ENCODE measurements at regions not wholly inside any gene's neighbourhood (a gene's known extent, or its start where the extent isn't known, plus 50 kb on each side); places are given as distances from the start of the nearest gene placed in this dataset.

DNA sequence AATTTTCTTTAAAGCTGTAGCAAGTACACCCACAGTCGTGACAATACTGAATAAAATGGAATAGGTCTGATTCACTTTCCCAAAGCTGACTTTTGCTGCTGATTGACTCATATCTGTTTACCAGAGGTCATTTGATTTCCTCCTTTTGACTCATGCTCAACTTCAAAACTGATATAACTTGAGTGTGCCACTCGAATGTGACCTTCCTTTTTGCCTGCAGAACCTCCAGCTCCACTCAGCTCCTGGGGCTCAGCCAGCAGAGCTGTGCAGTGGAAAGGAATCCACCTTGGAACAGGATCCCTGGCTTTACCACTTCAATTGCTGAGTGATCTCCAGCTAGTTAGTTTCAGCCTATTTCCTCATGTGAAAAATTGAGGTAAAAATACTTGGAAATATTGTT lies 84.1 kb downstream of the FEM1C start:
- Histone ChIP-seq H3K27me3 (ENCODE audit: insufficient read depth, low read length) (no peaks in the 10 kb centered on the region), H3K79me2 (ENCODE audit: insufficient read depth, low read length) (no peaks in the 10 kb centered on the region), H3K4me1 (ENCODE audit: insufficient read depth, low read length) (peaks cover 33% of the 10 kb centered on the region), H2AFZ (ENCODE audit: low read depth, low read length) (no peak overlapping the region), H3K9me3 (ENCODE audit: insufficient read depth, low read depth, low read length) (no peaks in the 10 kb centered on the region), H3K9ac (ENCODE audit: low read length) (peak overlapping the region; percentile 64), H3K4me3 (ENCODE audit: insufficient read depth, low read depth, low read length) (peak overlapping the region; percentile 25), H3K4me2 (ENCODE audit: low read length) (peak overlapping the region; percentile 76), H3K27ac (ENCODE audit: low read depth, low read length) (peak overlapping the region; percentile 96), H4K20me1 (ENCODE audit: insufficient read depth, low read length) (no peaks in the 10 kb centered on the region), H3K36me3 (ENCODE audit: insufficient read depth, low read length) (no peaks in the 10 kb centered on the region)
- TF ChIP-seq, protein P1, sequence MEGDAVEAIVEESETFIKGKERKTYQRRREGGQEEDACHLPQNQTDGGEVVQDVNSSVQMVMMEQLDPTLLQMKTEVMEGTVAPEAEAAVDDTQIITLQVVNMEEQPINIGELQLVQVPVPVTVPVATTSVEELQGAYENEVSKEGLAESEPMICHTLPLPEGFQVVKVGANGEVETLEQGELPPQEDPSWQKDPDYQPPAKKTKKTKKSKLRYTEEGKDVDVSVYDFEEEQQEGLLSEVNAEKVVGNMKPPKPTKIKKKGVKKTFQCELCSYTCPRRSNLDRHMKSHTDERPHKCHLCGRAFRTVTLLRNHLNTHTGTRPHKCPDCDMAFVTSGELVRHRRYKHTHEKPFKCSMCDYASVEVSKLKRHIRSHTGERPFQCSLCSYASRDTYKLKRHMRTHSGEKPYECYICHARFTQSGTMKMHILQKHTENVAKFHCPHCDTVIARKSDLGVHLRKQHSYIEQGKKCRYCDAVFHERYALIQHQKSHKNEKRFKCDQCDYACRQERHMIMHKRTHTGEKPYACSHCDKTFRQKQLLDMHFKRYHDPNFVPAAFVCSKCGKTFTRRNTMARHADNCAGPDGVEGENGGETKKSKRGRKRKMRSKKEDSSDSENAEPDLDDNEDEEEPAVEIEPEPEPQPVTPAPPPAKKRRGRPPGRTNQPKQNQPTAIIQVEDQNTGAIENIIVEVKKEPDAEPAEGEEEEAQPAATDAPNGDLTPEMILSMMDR (IDR thresholded peaks at IDR 0.05; ENCODE audit: insufficient read depth, low read depth, low read length): no peak
- TF ChIP-seq EZH2 (IDR thresholded peaks at IDR 0.05; ENCODE audit: insufficient read depth, low read length): no peak
- peaks cover 36% of the 10 kb centered on the region for H3K4me1 Mint-ChIP-seq (ENCODE audit: low read depth, unreplicated experiment)
- H3K27me3 Mint-ChIP-seq (ENCODE audit: low read depth, unreplicated experiment): no peaks in the 10 kb centered on the region
- FAIRE-seq: peak; percentile 99
- peak; percentile 91 for DNase-seq (ENCODE audit: low read depth)
- no peaks in the 10 kb centered on the region for H3K9me3 Mint-ChIP-seq (ENCODE audit: unreplicated experiment)
- H3K36me3 Mint-ChIP-seq (ENCODE audit: low read depth, unreplicated experiment): no peaks in the 10 kb centered on the region
- H3K27ac Mint-ChIP-seq (ENCODE audit: unreplicated experiment): no peak overlapping the region
- no peak overlapping the region for H3K4me3 Mint-ChIP-seq (ENCODE audit: unreplicated experiment)

GRCh38 chr5:115459855-115460341 lies 84.7 kb downstream of the FEM1C start:
- DNase-seq (ENCODE audit: low read depth) (peak; percentile 88), FAIRE-seq (peak; percentile 76)
- Histone ChIP-seq H3K79me2 (ENCODE audit: insufficient read depth, low read length) (no peaks in the 10 kb centered on the region), H3K9ac (ENCODE audit: low read length) (peak overlapping the region; percentile 64), H3K4me3 (ENCODE audit: insufficient read depth, low read depth, low read length) (peak overlapping the region; percentile 25), H3K36me3 (ENCODE audit: insufficient read depth, low read length) (no peaks in the 10 kb centered on the region), H3K27me3 (ENCODE audit: insufficient read depth, low read length) (no peaks in the 10 kb centered on the region), H3K27ac (ENCODE audit: low read depth, low read length) (peak overlapping the region; percentile 96), H4K20me1 (ENCODE audit: insufficient read depth, low read length) (no peaks in the 10 kb centered on the region), H3K9me3 (ENCODE audit: insufficient read depth, low read depth, low read length) (no peaks in the 10 kb centered on the region), H2AFZ (ENCODE audit: low read depth, low read length) (no peak overlapping the region), H3K4me1 (ENCODE audit: insufficient read depth, low read length) (peaks cover 38% of the 10 kb centered on the region), H3K4me2 (ENCODE audit: low read length) (peak overlapping the region; percentile 76)
- Mint-ChIP-seq H3K36me3 (ENCODE audit: low read depth, unreplicated experiment) (no peaks in the 10 kb centered on the region), H3K27me3 (ENCODE audit: low read depth, unreplicated experiment) (no peaks in the 10 kb centered on the region), H3K27ac (ENCODE audit: unreplicated experiment) (no peak overlapping the region), H3K4me3 (ENCODE audit: unreplicated experiment) (no peak overlapping the region), H3K4me1 (ENCODE audit: low read depth, unreplicated experiment) (peaks cover 36% of the 10 kb centered on the region), H3K9me3 (ENCODE audit: unreplicated experiment) (no peaks in the 10 kb centered on the region)
- TF ChIP-seq EZH2 (IDR thresholded peaks at IDR 0.05; ENCODE audit: insufficient read depth, low read length): no peak
- TF ChIP-seq, protein P1 (IDR thresholded peaks at IDR 0.05; ENCODE audit: insufficient read depth, low read depth, low read length): no peak

GRCh38 chr5:115458416-115458815 lies 86.2 kb downstream of the FEM1C start:
- Histone ChIP-seq H3K4me3 (ENCODE audit: insufficient read depth, low read depth, low read length) (no peak overlapping the region), H3K9ac (ENCODE audit: low read length) (no peak overlapping the region), H3K27me3 (ENCODE audit: insufficient read depth, low read length) (no peaks in the 10 kb centered on the region), H3K4me2 (ENCODE audit: low read length) (no peak overlapping the region), H2AFZ (ENCODE audit: low read depth, low read length) (no peak overlapping the region), H4K20me1 (ENCODE audit: insufficient read depth, low read length) (no peaks in the 10 kb centered on the region), H3K36me3 (ENCODE audit: insufficient read depth, low read length) (no peaks in the 10 kb centered on the region), H3K79me2 (ENCODE audit: insufficient read depth, low read length) (no peaks in the 10 kb centered on the region), H3K27ac (ENCODE audit: low read depth, low read length) (no peak overlapping the region), H3K4me1 (ENCODE audit: insufficient read depth, low read length) (peaks cover 42% of the 10 kb centered on the region), H3K9me3 (ENCODE audit: insufficient read depth, low read depth, low read length) (no peaks in the 10 kb centered on the region)
- FAIRE-seq: no peak
- H3K27ac Mint-ChIP-seq (ENCODE audit: unreplicated experiment): no peak overlapping the region
- H3K4me1 Mint-ChIP-seq (ENCODE audit: low read depth, unreplicated experiment): peaks cover 24% of the 10 kb centered on the region
- no peaks in the 10 kb centered on the region for H3K27me3 Mint-ChIP-seq (ENCODE audit: low read depth, unreplicated experiment)
- no peaks in the 10 kb centered on the region for H3K36me3 Mint-ChIP-seq (ENCODE audit: low read depth, unreplicated experiment)
- H3K9me3 Mint-ChIP-seq (ENCODE audit: unreplicated experiment): no peaks in the 10 kb centered on the region
- TF ChIP-seq, protein P1 (IDR thresholded peaks at IDR 0.05; ENCODE audit: insufficient read depth, low read depth, low read length): no peak
- TF ChIP-seq EZH2 (IDR thresholded peaks at IDR 0.05; ENCODE audit: insufficient read depth, low read length): no peak
- no peak for DNase-seq (ENCODE audit: low read depth)
- no peak overlapping the region for H3K4me3 Mint-ChIP-seq (ENCODE audit: unreplicated experiment)
